ENCODE measurements at regions not wholly inside any gene's neighbourhood (a gene's known extent, or its start where the extent isn't known, plus 50 kb on each side); places are given as distances from the start of the nearest gene placed in this dataset.

- Mint-ChIP-seq H3K9me3 (ENCODE audit: low read depth) (peaks cover 3% of the 10 kb centered on the region), H3K4me3 (no peak overlapping the region), H3K4me1 (no peaks in the 10 kb centered on the region), H3K27me3 (no peaks in the 10 kb centered on the region), H3K27ac (no peak overlapping the region), H3K36me3 (ENCODE audit: low read depth) (no peaks in the 10 kb centered on the region)
- intact Hi-C loops (cut with DNase I, micrococcal nuclease), result no loop called here
- CTCF ChIA-PET, result no interaction called here
- no peak for ATAC-seq
- DNase-seq, result no peak
- POLR2A ChIA-PET, result no interaction called here
These were observed 1352.0 kb upstream of the B3GALT2 start for GRCh38 chr1:194538453-194538852.

- Mint-ChIP-seq H3K27me3 (no peaks in the 10 kb centered on the region), H3K9me3 (ENCODE audit: low read depth) (peaks cover under 1% of the 10 kb centered on the region), H3K4me1 (no peaks in the 10 kb centered on the region), H3K36me3 (ENCODE audit: low read depth) (no peaks in the 10 kb centered on the region), H3K4me3 (no peak overlapping the region), H3K27ac (no peak overlapping the region)
- no peak for ATAC-seq
- no peak for DNase-seq
- intact Hi-C loops (cut with DNase I, micrococcal nuclease), result no loop called here
- ChIA-PET CTCF (no interaction called here), POLR2A (no interaction called here)
These were observed 1351.1 kb upstream of the B3GALT2 start for GRCh38 chr1:194537521-194537920.

GRCh38 chr1:194535369-194535768 lies 1349.0 kb upstream of the B3GALT2 start:
- intact Hi-C loops (cut with DNase I, micrococcal nuclease), result no loop called here
- Mint-ChIP-seq H3K4me1 (no peaks in the 10 kb centered on the region), H3K4me3 (no peak overlapping the region), H3K27me3 (no peaks in the 10 kb centered on the region), H3K9me3 (ENCODE audit: low read depth) (no peaks in the 10 kb centered on the region), H3K27ac (no peak overlapping the region), H3K36me3 (ENCODE audit: low read depth) (no peaks in the 10 kb centered on the region)
- POLR2A ChIA-PET, result no interaction called here
- ATAC-seq (no peak), DNase-seq (no peak)
- CTCF ChIA-PET, result no interaction called here

GRCh38 chr1:194534784-194535183 lies 1348.4 kb upstream of the B3GALT2 start:
- Mint-ChIP-seq H3K9me3 (ENCODE audit: low read depth) (no peaks in the 10 kb centered on the region), H3K27ac (no peak overlapping the region), H3K4me1 (no peaks in the 10 kb centered on the region), H3K27me3 (no peaks in the 10 kb centered on the region), H3K36me3 (ENCODE audit: low read depth) (no peaks in the 10 kb centered on the region), H3K4me3 (no peak overlapping the region)
- POLR2A ChIA-PET, result no interaction called here
- CTCF ChIA-PET, result interaction anchor here (0.9 kb wide), 1 partner anchor 697 kb away, joined by 3 read pairs; no protein-coding TSS in a partner anchor
- ATAC-seq (no peak), DNase-seq (no peak)
- intact Hi-C loops (cut with DNase I, micrococcal nuclease), result no loop called here

- intact Hi-C loops (cut with DNase I, micrococcal nuclease), result no loop called here
- ChIA-PET POLR2A (no interaction called here), CTCF (no interaction called here)
- no peak overlapping the region for H3K27ac Mint-ChIP-seq
- no peak overlapping the region for H3K4me3 Mint-ChIP-seq
- H3K9me3 Mint-ChIP-seq (ENCODE audit: low read depth), result no peaks in the 10 kb centered on the region
- no peaks in the 10 kb centered on the region for H3K4me1 Mint-ChIP-seq
- no peaks in the 10 kb centered on the region for H3K36me3 Mint-ChIP-seq (ENCODE audit: low read depth)
- DNase-seq, result no peak
- H3K27me3 Mint-ChIP-seq, result no peaks in the 10 kb centered on the region
- no peak for ATAC-seq
These were observed 1347.2 kb upstream of the B3GALT2 start for GRCh38 chr1:194533641-194534040.

DNA sequence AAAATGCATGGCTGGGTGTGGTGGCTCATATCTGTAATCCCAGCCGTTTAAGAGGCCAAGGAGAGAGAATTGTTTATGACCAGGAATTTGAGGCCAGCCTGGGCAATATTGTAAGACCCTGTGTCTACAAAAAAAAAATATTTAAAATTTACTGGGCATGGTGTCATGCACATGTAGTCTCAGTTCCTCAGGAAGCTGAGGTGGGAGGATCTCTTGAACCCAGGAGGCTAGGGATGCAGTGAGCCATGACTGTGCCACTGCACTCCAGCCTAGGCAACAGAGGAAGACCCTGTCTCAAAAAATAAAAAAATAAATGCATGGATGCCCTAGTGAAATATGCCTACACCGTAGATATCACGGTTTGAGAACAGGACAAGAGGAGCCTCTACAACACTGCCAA lies 1331.2 kb upstream of the B3GALT2 start:
- H3K27ac Mint-ChIP-seq, result no peak overlapping the region
- no peaks in the 10 kb centered on the region for H3K27me3 Mint-ChIP-seq
- no peak overlapping the region for H3K4me3 Mint-ChIP-seq
- ATAC-seq (no peak), DNase-seq (no peak)
- intact Hi-C loops (cut with DNase I, micrococcal nuclease), result no loop called here
- H3K4me1 Mint-ChIP-seq, result no peaks in the 10 kb centered on the region
- no peaks in the 10 kb centered on the region for H3K9me3 Mint-ChIP-seq (ENCODE audit: low read depth)
- no peaks in the 10 kb centered on the region for H3K36me3 Mint-ChIP-seq (ENCODE audit: low read depth)
- CTCF ChIA-PET, result no interaction called here
- POLR2A ChIA-PET, result no interaction called here

GRCh38 chr1:194515916-194516315 lies 1329.5 kb upstream of the B3GALT2 start:
- ATAC-seq (no peak), DNase-seq (no peak)
- ChIA-PET POLR2A (no interaction called here), CTCF (no interaction called here)
- Mint-ChIP-seq H3K4me1 (no peaks in the 10 kb centered on the region), H3K36me3 (ENCODE audit: low read depth) (no peaks in the 10 kb centered on the region), H3K4me3 (no peak overlapping the region), H3K9me3 (ENCODE audit: low read depth) (peaks cover 4% of the 10 kb centered on the region), H3K27ac (no peak overlapping the region), H3K27me3 (no peaks in the 10 kb centered on the region)
- intact Hi-C loops (cut with DNase I, micrococcal nuclease), result no loop called here

DNA sequence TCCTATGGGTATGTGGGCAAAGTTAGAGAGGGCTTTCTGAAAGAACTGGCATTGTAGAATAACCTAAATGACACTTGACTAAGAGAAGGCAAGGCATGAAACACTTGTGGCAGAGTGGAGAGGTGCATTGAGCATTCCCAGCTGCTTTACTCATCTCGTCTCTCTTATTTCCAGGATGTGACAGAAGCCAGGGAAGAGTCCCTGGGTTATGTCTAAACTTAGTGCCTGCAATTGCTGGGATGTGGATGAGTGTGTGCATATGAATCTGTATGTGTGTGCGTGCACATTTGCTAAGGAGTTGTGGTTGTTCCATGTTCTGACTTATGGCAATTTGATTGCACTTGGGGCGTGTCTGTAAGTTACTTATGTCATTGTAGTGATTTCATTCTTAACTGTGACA lies 1326.5 kb upstream of the B3GALT2 start:
- H3K36me3 Mint-ChIP-seq (ENCODE audit: low read depth), result no peaks in the 10 kb centered on the region
- ChIA-PET CTCF (no interaction called here), POLR2A (no interaction called here)
- intact Hi-C loops (cut with DNase I, micrococcal nuclease), result no loop called here
- H3K4me1 Mint-ChIP-seq, result no peaks in the 10 kb centered on the region
- no peak for DNase-seq
- no peak overlapping the region for H3K4me3 Mint-ChIP-seq
- ATAC-seq, result no peak
- H3K9me3 Mint-ChIP-seq (ENCODE audit: low read depth), result peaks cover 8% of the 10 kb centered on the region
- no peak overlapping the region for H3K27ac Mint-ChIP-seq
- no peaks in the 10 kb centered on the region for H3K27me3 Mint-ChIP-seq

GRCh38 chr1:194512345-194512744 lies 1325.9 kb upstream of the B3GALT2 start:
- ATAC-seq, result no peak
- Mint-ChIP-seq H3K27ac (no peak overlapping the region), H3K36me3 (ENCODE audit: low read depth) (no peaks in the 10 kb centered on the region), H3K4me1 (no peaks in the 10 kb centered on the region), H3K4me3 (no peak overlapping the region), H3K9me3 (ENCODE audit: low read depth) (peaks cover 8% of the 10 kb centered on the region), H3K27me3 (no peaks in the 10 kb centered on the region)
- ChIA-PET POLR2A (no interaction called here), CTCF (no interaction called here)
- no peak for DNase-seq
- intact Hi-C loops (cut with DNase I, micrococcal nuclease), result no loop called here

DNA sequence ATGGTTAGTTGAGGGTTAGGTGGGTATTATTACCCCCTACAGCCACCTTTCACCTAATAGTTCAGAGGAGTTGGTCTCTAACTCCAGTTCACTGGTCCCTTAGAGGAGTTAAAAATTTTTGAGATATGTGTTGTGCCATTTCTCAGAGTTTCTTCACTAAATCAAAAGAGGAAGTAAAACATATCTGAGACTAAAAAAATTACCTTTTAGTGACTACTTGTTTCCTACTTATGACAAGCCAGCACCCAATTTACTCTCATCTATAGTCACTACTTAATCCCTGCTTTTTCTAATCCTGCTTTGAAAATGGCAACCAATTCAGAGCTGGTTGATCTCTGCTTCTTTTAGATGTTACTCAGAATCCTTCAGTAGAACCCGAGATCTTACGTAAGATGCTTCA lies 1316.8 kb upstream of the B3GALT2 start:
- POLR2A ChIA-PET, result no interaction called here
- DNase-seq (no peak), ATAC-seq (no peak)
- H3K4me3 Mint-ChIP-seq, result no peak overlapping the region
- H3K36me3 Mint-ChIP-seq (ENCODE audit: low read depth), result no peaks in the 10 kb centered on the region
- intact Hi-C loops (cut with DNase I, micrococcal nuclease), result no loop called here
- no peaks in the 10 kb centered on the region for H3K9me3 Mint-ChIP-seq (ENCODE audit: low read depth)
- peaks cover 5% of the 10 kb centered on the region for H3K27me3 Mint-ChIP-seq
- H3K27ac Mint-ChIP-seq, result no peak overlapping the region
- CTCF ChIA-PET, result no interaction called here
- H3K4me1 Mint-ChIP-seq, result no peaks in the 10 kb centered on the region

GRCh38 chr1:194495434-194495833 lies 1309.0 kb upstream of the B3GALT2 start:
- Mint-ChIP-seq H3K9me3 (ENCODE audit: low read depth) (peaks cover 1% of the 10 kb centered on the region), H3K27me3 (peaks cover 2% of the 10 kb centered on the region), H3K4me1 (no peaks in the 10 kb centered on the region), H3K36me3 (ENCODE audit: low read depth) (no peaks in the 10 kb centered on the region), H3K27ac (no peak overlapping the region), H3K4me3 (no peak overlapping the region)
- DNase-seq (no peak), ATAC-seq (no peak)
- POLR2A ChIA-PET, result no interaction called here
- intact Hi-C loops (cut with DNase I, micrococcal nuclease), result no loop called here
- CTCF ChIA-PET, result interaction anchor here (0.7 kb wide), 1 partner anchor 46 kb away, joined by 3 read pairs; no protein-coding TSS in a partner anchor

- DNase-seq (no peak), ATAC-seq (no peak)
- ChIA-PET CTCF (no interaction called here), POLR2A (no interaction called here)
- intact Hi-C loops (cut with DNase I, micrococcal nuclease), result no loop called here
- Mint-ChIP-seq H3K9me3 (ENCODE audit: low read depth) (no peaks in the 10 kb centered on the region), H3K27ac (no peak overlapping the region), H3K4me3 (no peak overlapping the region), H3K4me1 (no peaks in the 10 kb centered on the region), H3K36me3 (ENCODE audit: low read depth) (no peaks in the 10 kb centered on the region), H3K27me3 (no peaks in the 10 kb centered on the region)
These were observed 1300.8 kb upstream of the B3GALT2 start for GRCh38 chr1:194487172-194487571.

DNA sequence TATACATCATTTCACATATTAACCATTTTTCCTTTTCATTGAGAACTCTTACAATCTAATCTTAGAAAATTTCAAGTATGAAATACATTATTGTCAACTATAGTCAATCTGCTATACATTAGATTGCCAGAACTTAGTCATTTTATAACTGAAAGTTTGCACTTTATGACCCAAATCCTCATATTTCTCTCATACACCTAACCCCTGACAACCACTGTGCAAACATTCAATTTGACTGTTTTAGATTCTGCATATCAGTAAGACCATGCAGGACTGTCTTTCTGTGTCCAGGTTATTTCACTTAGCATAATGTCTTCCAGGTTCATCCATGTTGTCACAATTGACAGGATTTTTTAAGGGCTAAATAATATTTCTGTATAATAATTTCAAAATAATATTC lies 1299.0 kb upstream of the B3GALT2 start:
- ATAC-seq (no peak), DNase-seq (no peak)
- intact Hi-C loops (cut with DNase I, micrococcal nuclease), result no loop called here
- ChIA-PET CTCF (no interaction called here), POLR2A (no interaction called here)
- Mint-ChIP-seq H3K27ac (no peak overlapping the region), H3K36me3 (ENCODE audit: low read depth) (no peaks in the 10 kb centered on the region), H3K4me1 (no peaks in the 10 kb centered on the region), H3K9me3 (ENCODE audit: low read depth) (no peaks in the 10 kb centered on the region), H3K27me3 (no peaks in the 10 kb centered on the region), H3K4me3 (no peak overlapping the region)
